ENCODE measurements at regions not wholly inside any gene's neighbourhood (a gene's known extent, or its start where the extent isn't known, plus 50 kb on each side); places are given as distances from the start of the nearest gene placed in this dataset.

GRCh38 chr20:12641619-12642018 lies 367.2 kb upstream of the SPTLC3 start:
- intact Hi-C loops (cut with DNase I), result no loop called here
- DNase-seq, result no peak
- no peak for ATAC-seq (ENCODE audit: poor library complexity)

- intact Hi-C loops (cut with DNase I), result no loop called here
- ATAC-seq (ENCODE audit: poor library complexity) (no peak), DNase-seq (no peak)
These were observed 364.3 kb upstream of the SPTLC3 start for GRCh38 chr20:12644461-12644860.

- intact Hi-C loops (cut with DNase I), result no loop called here
- DNase-seq (no peak), ATAC-seq (ENCODE audit: poor library complexity) (no peak)
These were observed 359.5 kb upstream of the SPTLC3 start for GRCh38 chr20:12649234-12649633.

- ATAC-seq (ENCODE audit: poor library complexity) (no peak), DNase-seq (no peak)
- intact Hi-C loops (cut with DNase I), result no loop called here
These were observed 355.1 kb upstream of the SPTLC3 start for GRCh38 chr20:12653642-12654041.

- ATAC-seq (ENCODE audit: poor library complexity), result no peak
- intact Hi-C loops (cut with DNase I), result loop anchor here (5.0 kb wide), 1 partner anchor 67 kb away; no protein-coding TSS in a partner anchor
- DNase-seq, result no peak
These were observed 348.8 kb upstream of the SPTLC3 start for GRCh38 chr20:12659942-12660341.

- intact Hi-C loops (cut with DNase I), result no loop called here
- DNase-seq (no peak), ATAC-seq (ENCODE audit: poor library complexity) (no peak)
These were observed 347.9 kb upstream of the SPTLC3 start for GRCh38 chr20:12660918-12661317.

- intact Hi-C loops (cut with DNase I), result no loop called here
- ATAC-seq (ENCODE audit: poor library complexity), result no peak
- DNase-seq, result no peak
These were observed 338.5 kb upstream of the SPTLC3 start for GRCh38 chr20:12670301-12670700.

- intact Hi-C loops (cut with DNase I), result no loop called here
- no peak for DNase-seq
- ATAC-seq (ENCODE audit: poor library complexity), result no peak
These were observed 335.4 kb upstream of the SPTLC3 start for GRCh38 chr20:12673352-12673751.

GRCh38 chr20:12677925-12678324 lies 330.8 kb upstream of the SPTLC3 start:
- DNase-seq (no peak), ATAC-seq (ENCODE audit: poor library complexity) (no peak)
- intact Hi-C loops (cut with DNase I), result no loop called here

GRCh38 chr20:12679447-12679846 lies 329.3 kb upstream of the SPTLC3 start:
- DNase-seq (no peak), ATAC-seq (ENCODE audit: poor library complexity) (no peak)
- intact Hi-C loops (cut with DNase I), result no loop called here

GRCh38 chr20:12682613-12683012 lies 326.2 kb upstream of the SPTLC3 start:
- no peak for ATAC-seq (ENCODE audit: poor library complexity)
- intact Hi-C loops (cut with DNase I), result no loop called here
- DNase-seq, result no peak

- ATAC-seq (ENCODE audit: poor library complexity) (no peak), DNase-seq (no peak)
- intact Hi-C loops (cut with DNase I), result no loop called here
These were observed 321.3 kb upstream of the SPTLC3 start for GRCh38 chr20:12687476-12687875.

GRCh38 chr20:12695937-12696336 lies 312.8 kb upstream of the SPTLC3 start:
- intact Hi-C loops (cut with DNase I), result no loop called here
- ATAC-seq (ENCODE audit: poor library complexity) (no peak), DNase-seq (no peak)

- intact Hi-C loops (cut with DNase I), result no loop called here
- DNase-seq (no peak), ATAC-seq (ENCODE audit: poor library complexity) (no peak)
These were observed 310.0 kb upstream of the SPTLC3 start for GRCh38 chr20:12698817-12699216.

GRCh38 chr20:12699374-12700228 lies 309.2 kb upstream of the SPTLC3 start:
- intact Hi-C loops (cut with DNase I), result no loop called here
- no peak for ATAC-seq (ENCODE audit: poor library complexity)

GRCh38 chr20:12700701-12701100 lies 308.1 kb upstream of the SPTLC3 start:
- ATAC-seq (ENCODE audit: poor library complexity), result no peak
- no peak for DNase-seq
- intact Hi-C loops (cut with DNase I), result no loop called here

More at GRCh38 chr20:12699374-12700228, 309.2 kb upstream of the SPTLC3 start:
- no peak for DNase-seq

- ATAC-seq (ENCODE audit: poor library complexity) (no peak), DNase-seq (no peak)
- intact Hi-C loops (cut with DNase I), result no loop called here
These were observed 306.5 kb upstream of the SPTLC3 start for GRCh38 chr20:12702312-12702711.

GRCh38 chr20:12715371-12715770 lies 293.4 kb upstream of the SPTLC3 start:
- ATAC-seq (ENCODE audit: poor library complexity) (no peak), DNase-seq (no peak)
- intact Hi-C loops (cut with DNase I), result no loop called here

- DNase-seq, result no peak
- intact Hi-C loops (cut with DNase I), result no loop called here
- ATAC-seq (ENCODE audit: poor library complexity), result no peak
These were observed 292.6 kb upstream of the SPTLC3 start for GRCh38 chr20:12715991-12716680.

- no peak for DNase-seq
- intact Hi-C loops (cut with DNase I), result no loop called here
- ATAC-seq (ENCODE audit: poor library complexity), result no peak
These were observed 291.7 kb upstream of the SPTLC3 start for GRCh38 chr20:12717061-12717460.
